ENCODE measurements at regions not wholly inside any gene's neighbourhood (a gene's known extent, or its start where the extent isn't known, plus 50 kb on each side); places are given as distances from the start of the nearest gene placed in this dataset.

DNA sequence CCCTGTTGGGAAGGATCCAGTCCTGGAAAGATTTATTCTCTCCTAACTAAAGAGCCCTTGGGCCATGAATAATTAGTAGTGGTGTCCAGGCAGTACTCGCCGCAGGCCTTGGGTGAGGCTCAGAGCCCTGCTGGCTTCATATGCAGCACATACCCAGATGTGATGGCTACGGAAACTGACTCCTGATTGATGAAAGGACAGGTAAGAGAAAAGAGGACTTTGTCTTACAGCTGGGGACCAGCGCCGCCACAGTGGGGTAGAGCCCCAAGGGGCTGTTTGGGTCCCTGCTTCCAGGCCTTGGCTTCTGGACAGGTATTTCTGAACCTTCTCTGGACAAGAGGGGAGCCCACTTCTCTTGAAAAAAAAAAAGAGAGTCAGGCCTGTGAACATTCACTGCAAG is 1680.8 kb downstream of the EFNB2 start:
- no peak for DNase-seq (ENCODE audit: low read depth in 2 of 2)

GRCh38 chr13:104854007-104854406 is 1681.5 kb downstream of the EFNB2 start:
- DNase-seq (ENCODE audit: low read depth in 2 of 2): no peak

GRCh38 chr13:104847922-104848321 is 1687.5 kb downstream of the EFNB2 start:
- DNase-seq (ENCODE audit: low read depth in 2 of 2): no peak

GRCh38 chr13:104843401-104843800 is 1692.1 kb downstream of the EFNB2 start:
- DNase-seq (ENCODE audit: low read depth in 2 of 2): no peak

DNA sequence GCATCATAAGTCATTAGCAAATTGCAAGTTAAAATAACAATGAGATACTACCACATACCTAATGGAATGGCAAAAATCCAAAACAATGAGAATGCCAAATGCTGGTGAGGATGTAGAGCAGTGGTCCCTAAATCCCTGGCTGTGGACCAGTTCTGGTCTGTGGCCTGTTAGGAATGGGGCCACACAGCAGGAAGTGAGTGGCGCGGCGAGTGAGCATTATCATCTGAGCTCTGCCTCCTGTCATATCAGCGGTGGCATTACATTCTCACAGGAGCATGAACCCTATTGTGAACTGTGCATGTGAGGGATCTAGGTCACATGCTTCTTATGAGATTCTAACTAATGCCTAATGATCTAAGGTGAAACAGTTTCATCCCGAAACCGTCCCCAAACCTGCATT is 1694.4 kb downstream of the EFNB2 start:
- DNase-seq (ENCODE audit: low read depth in 2 of 2): no peak

DNA sequence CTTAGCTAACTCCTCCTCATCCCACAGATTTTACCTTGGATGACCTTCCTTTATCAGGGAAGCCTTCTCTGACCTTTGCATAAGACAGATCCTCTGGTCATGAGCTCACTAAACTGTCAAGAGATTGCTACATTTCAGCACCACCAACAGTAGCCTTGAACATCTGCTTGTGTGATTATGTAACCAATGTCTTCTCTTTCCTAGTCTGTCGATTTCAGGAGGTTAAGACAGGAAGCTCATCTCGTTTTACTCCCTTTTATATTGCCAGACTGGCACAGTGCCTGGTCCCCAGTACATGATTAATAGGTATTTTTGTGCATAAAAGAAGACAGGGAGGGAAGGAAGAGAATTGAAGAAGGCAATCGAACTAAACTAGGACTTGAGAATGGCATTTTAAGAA is 1697.7 kb downstream of the EFNB2 start:
- no peak for DNase-seq (ENCODE audit: low read depth in 2 of 2)

DNA sequence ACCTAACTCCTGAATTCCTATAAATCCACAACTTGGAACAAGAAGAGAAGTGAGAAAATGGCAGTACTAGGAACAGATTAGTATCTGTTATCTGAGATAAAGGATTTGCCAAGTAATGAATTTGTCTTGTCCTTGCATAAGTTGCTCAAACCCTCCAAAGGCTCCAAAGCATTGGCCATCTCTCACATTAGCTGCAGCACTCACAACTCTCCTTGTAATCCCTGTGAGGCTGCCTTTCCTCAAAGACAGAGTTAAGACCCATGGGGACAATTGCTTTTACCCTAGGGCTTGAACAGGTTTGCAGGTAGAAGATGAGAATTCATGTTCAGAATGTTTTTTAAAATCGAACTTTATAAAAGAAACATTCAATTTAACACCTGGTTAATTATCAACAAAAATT is 1702.2 kb downstream of the EFNB2 start:
- no peak for DNase-seq (ENCODE audit: low read depth in 2 of 2)

GRCh38 chr13:104832231-104832630 is 1703.2 kb downstream of the EFNB2 start:
- DNase-seq (ENCODE audit: low read depth in 2 of 2): no peak

- no peak for DNase-seq (ENCODE audit: low read depth in 2 of 2)
These were observed 1703.6 kb downstream of the EFNB2 start for GRCh38 chr13:104831831-104832230.

DNA sequence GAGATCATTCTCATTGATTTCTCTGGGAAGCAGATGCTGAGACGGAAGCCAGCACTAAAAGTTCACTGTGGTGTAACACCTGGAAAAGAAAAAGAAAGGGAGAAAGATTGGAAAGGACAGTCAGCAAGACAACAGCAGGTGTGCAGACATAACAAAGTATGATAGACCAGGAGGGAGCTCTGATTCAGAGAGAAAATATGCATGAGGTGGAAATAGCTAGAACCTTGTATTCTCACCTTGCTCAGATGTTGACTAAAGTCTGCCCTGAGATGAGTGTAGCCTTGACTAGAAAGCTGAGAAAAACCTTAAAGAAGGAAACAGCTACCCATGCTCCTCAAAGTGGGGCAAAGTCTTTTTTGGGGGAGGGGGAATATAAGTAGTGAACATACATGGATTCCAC is 1711.8 kb downstream of the EFNB2 start:
- DNase-seq (ENCODE audit: low read depth in 2 of 2): no peak

- DNase-seq (ENCODE audit: low read depth in 2 of 2): no peak
These were observed 1712.4 kb downstream of the EFNB2 start for GRCh38 chr13:104823071-104823470.

GRCh38 chr13:104817271-104817670 is 1718.2 kb downstream of the EFNB2 start:
- DNase-seq (ENCODE audit: low read depth in 2 of 2): no peak

DNA sequence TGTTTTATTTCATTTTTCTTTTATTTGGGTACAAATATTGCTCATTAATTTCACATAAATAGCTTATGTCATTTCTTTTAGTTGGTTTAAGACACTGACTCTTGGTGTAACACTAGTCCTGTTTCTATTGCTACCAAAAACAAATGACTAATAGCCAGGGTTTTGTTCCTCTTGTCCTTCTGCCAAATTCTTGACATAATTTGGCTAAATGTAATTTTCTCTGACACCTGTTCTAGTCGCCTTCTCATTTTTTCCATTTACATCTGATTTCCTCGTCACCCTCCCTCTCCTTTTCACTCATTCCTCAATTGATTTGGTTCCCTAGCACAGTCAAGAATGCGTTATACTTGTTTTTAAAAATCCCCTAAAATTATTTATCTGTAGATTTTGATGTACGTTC is 1718.7 kb downstream of the EFNB2 start:
- no peak for DNase-seq (ENCODE audit: low read depth in 2 of 2)

GRCh38 chr13:104810242-104810641 is 1725.2 kb downstream of the EFNB2 start:
- DNase-seq (ENCODE audit: low read depth in 2 of 2): no peak

- DNase-seq (ENCODE audit: low read depth in 2 of 2): no peak
These were observed 1726.0 kb downstream of the EFNB2 start for GRCh38 chr13:104809483-104809882.

- DNase-seq (ENCODE audit: low read depth in 2 of 2): no peak
These were observed 1730.1 kb downstream of the EFNB2 start for GRCh38 chr13:104805346-104805745.

GRCh38 chr13:104799152-104799551 is 1732.9 kb upstream of the SLC10A2 start:
- no peak for DNase-seq (ENCODE audit: low read depth in 2 of 2)

DNA sequence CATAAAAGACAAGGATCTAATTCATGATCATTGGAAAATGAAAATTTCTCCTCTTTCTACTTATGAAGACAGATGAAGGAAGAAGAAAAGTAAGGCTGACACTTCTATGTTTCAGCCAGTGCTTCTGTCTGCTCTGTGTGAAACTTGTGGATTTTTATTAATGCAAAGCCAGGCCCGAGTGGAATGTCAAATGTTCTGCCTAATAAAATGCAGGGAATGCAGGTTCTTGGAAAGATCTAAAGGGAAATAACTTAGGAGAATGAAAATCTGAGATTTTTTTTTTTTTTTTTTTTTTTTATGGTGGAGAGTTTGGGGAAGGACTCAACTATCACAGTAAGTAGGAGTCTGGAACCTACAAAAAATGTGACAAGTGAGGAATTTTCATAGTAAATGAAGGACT is 1732.3 kb upstream of the SLC10A2 start:
- no peak for DNase-seq (ENCODE audit: low read depth in 2 of 2)

DNA sequence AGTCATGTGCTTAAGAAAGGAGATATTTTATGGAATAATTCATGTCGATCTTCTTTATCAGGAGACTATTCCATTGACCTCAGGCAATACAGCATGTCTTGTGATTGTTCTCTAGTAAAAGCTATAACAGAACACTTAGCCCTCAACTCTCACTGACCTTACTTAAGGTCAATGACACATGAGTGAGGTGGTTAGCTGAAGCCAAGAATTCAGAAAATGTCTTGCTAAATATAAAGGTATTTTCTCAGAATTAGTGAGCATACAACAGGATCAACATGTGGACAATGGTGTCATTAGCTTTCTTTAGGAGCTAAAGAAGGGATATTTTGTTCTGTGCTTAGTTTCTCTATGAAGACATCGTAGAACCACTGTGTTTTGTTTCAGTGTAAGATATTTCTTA is 1730.4 kb upstream of the SLC10A2 start:
- DNase-seq (ENCODE audit: low read depth in 2 of 2): no peak

- no peak for DNase-seq (ENCODE audit: low read depth in 2 of 2)
These were observed 1719.7 kb upstream of the SLC10A2 start for GRCh38 chr13:104785952-104786351.

GRCh38 chr13:104784891-104785290 is 1718.7 kb upstream of the SLC10A2 start:
- DNase-seq (ENCODE audit: low read depth in 2 of 2): no peak

GRCh38 chr13:104782741-104783140 is 1716.5 kb upstream of the SLC10A2 start:
- no peak for DNase-seq (ENCODE audit: low read depth in 2 of 2)

GRCh38 chr13:104779311-104779993 is 1713.2 kb upstream of the SLC10A2 start:
- no peak for DNase-seq (ENCODE audit: low read depth in 2 of 2)

DNA sequence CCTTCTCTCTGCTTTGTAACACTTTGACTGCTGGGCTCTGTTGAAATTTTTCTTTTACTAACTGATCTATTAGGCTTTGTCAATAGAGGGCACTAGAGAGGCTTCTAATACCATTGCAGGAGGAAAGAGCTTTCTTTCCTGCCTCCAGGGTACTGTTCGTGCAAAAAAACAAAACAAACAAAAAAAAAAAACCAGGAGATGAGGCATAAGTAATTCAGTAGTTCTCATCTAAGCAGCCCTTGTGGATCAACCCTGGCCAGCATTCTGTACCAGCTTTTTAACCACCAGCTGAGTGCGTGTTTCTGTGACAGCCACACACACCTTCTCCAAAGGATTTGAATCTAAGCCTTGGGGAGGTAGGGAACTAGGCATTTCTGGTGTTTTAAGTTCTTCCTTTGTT is 1707.6 kb upstream of the SLC10A2 start:
- no peak for DNase-seq (ENCODE audit: low read depth in 2 of 2)
